CD4-positive, alpha-beta T cell treated with Interleukin-4 for 4 hours (primary cell): ENCODE measurements at regions not wholly inside any gene's neighbourhood (a gene's known extent, or its start where the extent isn't known, plus 50 kb on each side); places are given as distances from the start of the nearest gene placed in this dataset.

Source experiments
- DNase-seq: peaks from one replicate; pipeline ENCODE4 v3.0.0-alpha.2; 2020

GRCh38 chr10:94198324-94198723 is 164.4 kb downstream of the NOC3L start:
- no peak for DNase-seq

- DNase-seq = no peak
These were observed 163.2 kb downstream of the NOC3L start for GRCh38 chr10:94199565-94199964.

DNA sequence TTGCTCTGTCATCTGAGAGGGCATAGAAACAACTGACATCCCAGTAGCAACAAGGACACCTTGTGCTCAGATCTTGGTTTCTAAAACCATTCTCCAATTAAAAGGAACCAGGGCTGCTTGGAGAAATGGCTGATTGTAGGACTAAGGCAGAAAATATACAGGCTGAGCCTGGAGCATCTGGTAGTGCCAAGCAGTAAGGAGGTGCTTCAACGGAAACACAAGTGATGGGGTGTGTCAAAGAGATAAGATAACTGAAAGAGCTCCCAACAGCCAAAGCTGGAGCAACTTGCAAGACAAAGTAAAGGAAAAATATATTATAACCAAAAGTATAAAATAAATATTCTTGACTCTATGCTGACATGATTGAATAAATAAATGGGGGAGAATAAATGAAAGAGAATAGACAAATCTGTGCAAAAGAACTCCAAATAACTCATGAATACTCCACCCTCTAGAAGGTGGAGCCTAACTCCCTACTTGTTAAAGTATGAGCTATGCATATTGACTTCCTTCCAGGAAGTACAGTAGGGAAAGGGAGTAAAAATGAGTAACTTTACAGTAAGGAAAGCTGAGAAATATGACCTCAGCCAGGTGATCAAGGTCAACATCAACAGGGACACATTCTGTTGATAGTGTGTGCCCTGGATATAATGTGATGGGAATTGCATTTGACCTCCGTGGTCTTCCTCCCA is 162.4 kb downstream of the NOC3L start:
- no peak for DNase-seq

- no peak for DNase-seq
These were observed 157.3 kb downstream of the NOC3L start for GRCh38 chr10:94205396-94205831.

GRCh38 chr10:94206176-94206575 is 156.6 kb downstream of the NOC3L start:
- DNase-seq = no peak

DNA sequence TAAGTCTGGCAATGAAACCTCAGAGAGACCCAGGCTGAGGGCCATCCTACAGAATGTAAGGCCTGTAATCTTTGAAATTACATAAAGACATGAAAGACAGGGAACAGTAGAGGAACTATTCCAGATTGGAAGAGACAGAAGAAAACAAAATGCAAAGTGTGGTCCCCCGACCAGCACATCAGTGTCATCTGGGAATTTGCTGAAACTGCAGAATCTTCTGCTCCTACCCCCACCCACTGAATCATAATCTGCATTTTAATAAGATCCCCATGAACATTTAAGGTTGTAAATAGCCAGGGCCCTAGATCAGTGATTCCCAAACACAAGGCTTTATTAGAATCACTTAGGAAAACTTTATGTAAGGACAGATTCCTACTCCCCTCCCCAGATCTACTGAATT is 154.4 kb downstream of the NOC3L start:
- no peak for DNase-seq

- no peak for DNase-seq
These were observed 152.1 kb downstream of the NOC3L start for GRCh38 chr10:94210440-94211168.

GRCh38 chr10:94211169-94211510 is 151.6 kb downstream of the NOC3L start:
- DNase-seq = no peak

GRCh38 chr10:94213001-94213530 is 149.7 kb downstream of the NOC3L start:
- DNase-seq = no peak

- DNase-seq = no peak
These were observed 148.8 kb downstream of the NOC3L start for GRCh38 chr10:94213980-94214379.

DNA sequence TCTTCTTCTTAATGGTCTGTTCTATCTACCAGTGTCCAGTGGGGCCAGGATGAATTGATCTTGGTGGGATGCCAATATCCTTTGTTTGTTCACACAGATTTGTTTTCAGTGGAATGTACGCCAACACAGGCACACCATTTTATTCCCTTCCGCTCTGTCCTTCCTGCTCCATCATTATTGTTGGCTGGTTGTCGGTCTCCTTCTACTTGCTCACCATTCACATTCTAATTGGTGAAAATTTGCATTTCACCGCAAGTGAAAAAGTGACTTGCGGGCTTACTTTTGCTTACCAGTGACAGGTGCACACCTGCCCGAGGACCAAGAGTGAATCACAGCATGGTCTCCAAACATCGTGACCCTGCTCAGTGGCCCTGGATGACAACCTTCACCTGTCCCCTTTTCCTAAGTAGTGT is 148.3 kb downstream of the NOC3L start:
- DNase-seq = no peak

- no peak for DNase-seq
These were observed 146.5 kb downstream of the NOC3L start for GRCh38 chr10:94216201-94216600.

GRCh38 chr10:94217411-94217810 is 145.3 kb downstream of the NOC3L start:
- no peak for DNase-seq

GRCh38 chr10:94218493-94219183 is 144.1 kb downstream of the NOC3L start:
- no peak for DNase-seq

DNA sequence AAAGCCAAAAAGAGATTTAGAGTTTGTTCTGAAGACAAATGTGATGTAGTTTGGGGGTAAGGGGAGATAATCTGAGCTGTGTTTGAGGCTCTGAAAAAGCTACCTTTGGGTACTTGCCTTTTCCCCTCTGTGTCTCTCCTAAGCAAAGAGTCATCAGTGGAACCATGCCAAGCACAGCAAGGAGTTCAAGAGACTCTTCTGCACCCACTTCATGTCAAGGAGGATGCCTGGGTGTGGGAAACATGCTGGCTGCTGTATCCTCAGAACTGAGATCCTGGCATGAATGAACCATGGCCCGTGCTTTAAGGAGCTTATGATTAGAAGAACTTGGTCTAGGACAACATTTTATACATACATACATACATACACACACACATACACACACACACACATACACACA is 142.9 kb downstream of the NOC3L start:
- DNase-seq = no peak

GRCh38 chr10:94220717-94221116 is 142.0 kb downstream of the NOC3L start:
- DNase-seq = no peak

- DNase-seq = no peak
These were observed 138.9 kb downstream of the NOC3L start for GRCh38 chr10:94223702-94224370.

- DNase-seq = no peak
These were observed 138.1 kb downstream of the NOC3L start for GRCh38 chr10:94224656-94225055.

DNA sequence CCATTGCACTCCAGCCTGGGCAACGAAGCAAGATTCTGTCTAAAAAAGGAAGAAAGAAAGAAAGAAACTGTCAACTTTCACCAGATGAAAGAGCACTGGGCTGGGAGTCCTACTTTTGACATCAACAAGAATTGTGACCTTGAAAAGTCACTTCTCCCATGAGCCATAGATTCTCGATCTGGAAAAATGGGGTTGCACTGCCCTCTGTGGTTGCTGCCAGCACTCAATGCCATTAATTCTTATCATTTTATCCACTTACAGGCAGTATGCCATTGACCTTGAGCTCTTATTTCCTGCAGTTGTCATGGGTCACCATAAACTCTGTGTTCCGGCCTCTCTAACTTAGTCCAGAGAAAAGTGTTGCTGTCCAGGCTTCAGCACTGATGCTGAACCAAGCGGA is 137.2 kb downstream of the NOC3L start:
- DNase-seq = no peak

DNA sequence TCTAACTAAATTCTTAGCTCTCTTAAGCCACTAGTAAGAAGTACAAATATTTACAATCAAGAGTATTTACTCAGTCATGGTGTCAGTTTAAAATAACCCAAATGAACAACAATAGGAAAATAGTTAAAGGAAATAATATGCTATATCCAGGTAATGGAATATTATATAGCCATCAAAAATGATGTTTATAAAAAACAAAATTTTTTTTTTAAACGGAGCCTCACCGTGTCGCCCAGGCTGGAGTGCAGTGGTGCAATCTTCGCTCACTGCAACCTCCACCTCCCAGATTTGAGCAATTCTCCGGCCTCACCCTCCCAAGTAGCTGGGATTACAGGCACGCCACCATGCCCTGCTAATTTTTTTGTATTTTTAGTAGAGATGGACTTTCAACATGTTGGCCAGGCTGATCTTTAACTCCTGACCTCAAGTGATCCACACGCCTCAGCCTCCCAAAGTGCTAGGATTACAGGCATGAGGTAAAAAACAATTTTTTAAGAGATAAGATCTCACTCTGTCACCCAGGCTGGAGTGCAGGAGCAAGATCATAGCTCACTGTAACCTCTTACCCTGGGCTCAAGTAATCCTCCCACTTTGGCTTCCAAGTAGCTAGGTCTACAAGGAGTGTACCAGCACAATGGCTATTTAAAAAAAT is 132.5 kb downstream of the NOC3L start:
- DNase-seq = no peak

DNA sequence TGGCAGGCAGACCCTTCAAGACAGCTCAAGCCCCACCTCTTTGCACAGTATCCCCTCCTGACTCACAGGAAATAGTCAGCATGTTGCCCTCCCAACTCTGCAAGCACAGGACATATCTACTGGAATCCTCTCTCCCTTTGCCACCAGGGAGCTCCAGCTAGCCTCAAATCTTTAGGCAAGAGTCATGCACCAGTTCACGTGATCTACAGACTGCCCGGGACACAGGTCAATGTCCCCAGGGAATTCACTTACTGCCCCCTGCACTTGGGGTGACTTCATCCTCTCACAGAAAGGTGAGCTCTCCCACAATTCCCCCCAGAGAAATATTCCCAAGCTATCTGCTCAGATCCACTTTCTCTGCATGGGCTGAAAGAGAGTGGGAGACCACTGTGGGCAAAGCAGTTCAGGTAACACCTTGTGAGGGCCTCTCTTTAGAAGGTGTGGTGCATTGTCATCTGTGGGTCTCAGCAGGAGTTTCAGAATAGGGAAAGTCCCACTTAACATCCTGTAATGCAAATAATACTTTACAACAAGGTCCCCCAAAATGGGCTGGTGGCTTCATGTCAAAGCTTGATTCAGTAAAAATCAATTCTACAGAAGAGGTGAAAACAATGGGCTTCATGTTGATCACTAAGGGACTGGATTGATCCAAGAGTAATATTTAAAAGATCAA is 129.9 kb downstream of the NOC3L start:
- DNase-seq = no peak

- DNase-seq = no peak
These were observed 127.3 kb downstream of the NOC3L start for GRCh38 chr10:94235461-94235860.
